Body of pancreas (tissue), 4 donors: ENCODE measurements at regions not wholly inside any gene's neighbourhood (a gene's known extent, or its start where the extent isn't known, plus 50 kb on each side); places are given as distances from the start of the nearest gene placed in this dataset.

Experiments used
- POLR2A ChIP-seq, 3 donors: fragments of 450-650 bp; IDR thresholded peaks; one replicate each; pipeline ENCODE4 v1.6.1; 2016; ENCODE audit warnings: antibody characterized with exemption in 3 of 3, mild to moderate bottlenecking in 2 of 3
- TF ChIP-seq, protein P1 (sequence below), 7 experiments: fragments of 450-650 bp in 4 of 7; fragments of 200-600 bp in 3 of 7; sonication (generic) in 3 of 7; IDR thresholded peaks; one replicate each; pipeline ENCODE4 v1.5.1; 2016 to 2019; ENCODE audit warnings: antibody characterized with exemption in 7 of 7

- TF ChIP-seq, protein P1, sequence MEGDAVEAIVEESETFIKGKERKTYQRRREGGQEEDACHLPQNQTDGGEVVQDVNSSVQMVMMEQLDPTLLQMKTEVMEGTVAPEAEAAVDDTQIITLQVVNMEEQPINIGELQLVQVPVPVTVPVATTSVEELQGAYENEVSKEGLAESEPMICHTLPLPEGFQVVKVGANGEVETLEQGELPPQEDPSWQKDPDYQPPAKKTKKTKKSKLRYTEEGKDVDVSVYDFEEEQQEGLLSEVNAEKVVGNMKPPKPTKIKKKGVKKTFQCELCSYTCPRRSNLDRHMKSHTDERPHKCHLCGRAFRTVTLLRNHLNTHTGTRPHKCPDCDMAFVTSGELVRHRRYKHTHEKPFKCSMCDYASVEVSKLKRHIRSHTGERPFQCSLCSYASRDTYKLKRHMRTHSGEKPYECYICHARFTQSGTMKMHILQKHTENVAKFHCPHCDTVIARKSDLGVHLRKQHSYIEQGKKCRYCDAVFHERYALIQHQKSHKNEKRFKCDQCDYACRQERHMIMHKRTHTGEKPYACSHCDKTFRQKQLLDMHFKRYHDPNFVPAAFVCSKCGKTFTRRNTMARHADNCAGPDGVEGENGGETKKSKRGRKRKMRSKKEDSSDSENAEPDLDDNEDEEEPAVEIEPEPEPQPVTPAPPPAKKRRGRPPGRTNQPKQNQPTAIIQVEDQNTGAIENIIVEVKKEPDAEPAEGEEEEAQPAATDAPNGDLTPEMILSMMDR (IDR thresholded peaks at IDR 0.05), result no peak
- TF ChIP-seq POLR2A (IDR thresholded peaks at IDR 0.05), result no peak
These were observed 50.3 kb upstream of the NAA20 start for GRCh38 chr20:19966840-19967239.
